Keratinocyte (primary cell): ENCODE measurements at regions not wholly inside any gene's neighbourhood (a gene's known extent, or its start where the extent isn't known, plus 50 kb on each side); places are given as distances from the start of the nearest gene placed in this dataset.

Experiments
- DNase-seq: peaks from one replicate; pipeline ENCODE4 v3.0.0-alpha.2; 2011; ENCODE audit warnings: low read depth, missing footprints, low spot score
- FAIRE-seq: peaks from 2 replicates; lab custom pipeline; 2011; peaks lifted over from hg19 to GRCh38; lab: Jason Lieb, UNC
- H2AFZ ChIP-seq: 2 replicates; pipeline ENCODE4 v1.6.0; 2012; ENCODE audit warnings: low read length, control low read depth, inconsistent platforms; ENCODE audit not compliant: control insufficient read depth
- H3K27ac ChIP-seq: 2 replicates; pipeline ENCODE4 v1.5.1; 2011; ENCODE audit warnings: low read length; ENCODE audit not compliant: control insufficient read depth, insufficient read depth
- H3K27me3 ChIP-seq: 3 replicates; pipeline ENCODE4 v1.6.0; 2011; ENCODE audit warnings: low read length; ENCODE audit not compliant: control insufficient read depth, insufficient read depth; ENCODE audit errors: extremely low read depth
- H3K36me3 ChIP-seq, 2 experiments: 2 replicates in 1 of 2; 3 replicates in 1 of 2; pipeline ENCODE4 v1.5.1; 2011; ENCODE audit warnings: low read length in 2 of 2, mild to moderate bottlenecking in 1 of 2; ENCODE audit not compliant: control insufficient read depth in 2 of 2, insufficient read depth in 2 of 2; ENCODE audit errors: extremely low read depth in 1 of 2
- H3K4me1 ChIP-seq: 3 replicates; pipeline ENCODE4 v1.5.1; 2011; ENCODE audit warnings: low read length; ENCODE audit not compliant: control insufficient read depth, insufficient read depth; ENCODE audit errors: extremely low read depth
- H3K4me2 ChIP-seq: 3 replicates; pipeline ENCODE4 v1.6.0; 2011; ENCODE audit warnings: low read depth, low read length; ENCODE audit not compliant: control insufficient read depth, insufficient read depth; ENCODE audit errors: extremely low read depth
- H3K4me3 ChIP-seq, 3 experiments: fragments of 200-600 bp in 1 of 3; sonication (generic) in 1 of 3; 2 replicates in 2 of 3; 3 replicates in 1 of 3; pipeline ENCODE4 v1.5.1; 2011 to 2016; ENCODE audit warnings: low read length in 3 of 3, mild to moderate bottlenecking in 3 of 3, control low read depth in 2 of 3, inconsistent platforms in 1 of 3, low read depth in 1 of 3, mixed read lengths in 1 of 3, mixed run types in 1 of 3, moderate library complexity in 1 of 3; ENCODE audit not compliant: control insufficient read depth in 2 of 3, insufficient read depth in 2 of 3; ENCODE audit errors: extremely low read depth in 1 of 3
- H3K79me2 ChIP-seq: 2 replicates; pipeline ENCODE4 v1.6.0; 2012; ENCODE audit warnings: low read length; ENCODE audit not compliant: control insufficient read depth, insufficient read depth
- H3K9ac ChIP-seq: 3 replicates; pipeline ENCODE4 v1.6.0; 2011; ENCODE audit warnings: low read length; ENCODE audit not compliant: control insufficient read depth, insufficient read depth; ENCODE audit errors: extremely low read depth
- H3K9me1 ChIP-seq: 3 replicates; pipeline ENCODE4 v1.6.0; 2011; ENCODE audit warnings: low read length; ENCODE audit not compliant: control insufficient read depth, insufficient read depth; ENCODE audit errors: extremely low read depth
- H3K9me3 ChIP-seq: 2 replicates; pipeline ENCODE4 v1.5.1; 2012; ENCODE audit warnings: low read depth, low read length; ENCODE audit not compliant: control insufficient read depth
- H4K20me1 ChIP-seq: 3 replicates; pipeline ENCODE4 v1.6.0; 2011; ENCODE audit warnings: low read length; ENCODE audit not compliant: control insufficient read depth, insufficient read depth; ENCODE audit errors: extremely low read depth
- CTCF ChIP-seq, 3 experiments: IDR thresholded peaks in 1 of 3; conservative IDR thresholded peaks in 1 of 3; optimal IDR thresholded peaks in 1 of 3; 2 replicates in 2 of 3; 3 replicates in 1 of 3; pipeline versions ENCODE3 to v1.5.1; 2011; ENCODE audit warnings: low read length in 3 of 3, mild to moderate bottlenecking in 3 of 3, moderate library complexity in 2 of 3, control low read depth in 1 of 3, inconsistent platforms in 1 of 3; ENCODE audit not compliant: insufficient read depth in 2 of 3; ENCODE audit errors: extremely low read depth in 1 of 3
- EZH2 ChIP-seq: IDR thresholded peaks from one replicate; pipeline ENCODE4 v1.6.1; 2012; ENCODE audit warnings: inconsistent platforms, mild to moderate bottlenecking, low read length, moderate library complexity
- dilution Hi-C: fragments of 300-500 bp; cut with MboI; formaldehyde crosslinking; loops from one replicate; pipeline ENCODE4 v1.7.0; 2020; ENCODE audit warnings: low sequenced_read_pairs; ENCODE audit not compliant: extremely low pct_ligation_motif_present

GRCh38 chr14:42173206-42173605 lies 566.5 kb downstream of the LRFN5 start:
- H3K36me3 ChIP-seq: no peaks in the 10 kb centered on the region
- no peaks in the 10 kb centered on the region for H3K9me1 ChIP-seq
- no peak for FAIRE-seq
- no peaks in the 10 kb centered on the region for H3K79me2 ChIP-seq
- H3K4me2 ChIP-seq: no peak overlapping the region
- no peak overlapping the region for H2AFZ ChIP-seq
- H3K9ac ChIP-seq: no peak overlapping the region
- DNase-seq: no peak
- H3K4me3 ChIP-seq: no peak overlapping the region
- TF ChIP-seq EZH2: no peak
- no peak for TF ChIP-seq CTCF (optimal IDR thresholded peaks at IDR 0.05 in 1 of 3, IDR thresholded peaks at IDR 0.05 in 1 of 3, conservative IDR thresholded peaks at IDR 0.05 in 1 of 3; ENCODE audit: extremely low read depth in 1 of 3, insufficient read depth in 2 of 3, low read length in 3 of 3)
- H4K20me1 ChIP-seq: no peaks in the 10 kb centered on the region
- dilution Hi-C loops: no loop called here
- H3K9me3 ChIP-seq: no peaks in the 10 kb centered on the region
- no peaks in the 10 kb centered on the region for H3K4me1 ChIP-seq
- no peak overlapping the region for H3K27ac ChIP-seq
- no peaks in the 10 kb centered on the region for H3K27me3 ChIP-seq

DNA sequence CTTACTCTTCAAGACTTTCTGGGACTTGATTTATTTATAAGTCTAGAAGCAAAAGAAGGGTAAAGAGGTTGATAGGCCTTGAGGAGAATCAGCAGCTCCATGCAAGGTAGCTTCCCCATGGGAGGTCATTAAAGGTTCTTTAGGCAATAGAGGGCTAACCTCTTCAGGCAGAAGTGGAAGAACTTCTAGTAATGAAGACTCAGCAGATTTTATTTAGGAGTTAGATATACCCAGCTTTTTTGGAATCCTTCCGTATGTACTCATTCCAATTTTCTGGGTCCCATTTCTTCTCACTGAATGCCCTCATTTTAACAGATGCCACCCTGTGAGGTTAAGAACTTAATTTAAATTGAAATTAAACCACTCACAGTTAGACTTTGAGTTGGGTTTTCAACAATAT lies 565.6 kb downstream of the LRFN5 start:
- dilution Hi-C loops: no loop called here
- no peaks in the 10 kb centered on the region for H3K36me3 ChIP-seq
- H3K27ac ChIP-seq: no peak overlapping the region
- no peak overlapping the region for H3K4me2 ChIP-seq
- no peak overlapping the region for H3K9ac ChIP-seq
- no peaks in the 10 kb centered on the region for H3K27me3 ChIP-seq
- no peak for DNase-seq
- FAIRE-seq: no peak
- no peak overlapping the region for H3K4me3 ChIP-seq
- TF ChIP-seq CTCF (optimal IDR thresholded peaks at IDR 0.05 in 1 of 3, IDR thresholded peaks at IDR 0.05 in 1 of 3, conservative IDR thresholded peaks at IDR 0.05 in 1 of 3; ENCODE audit: extremely low read depth in 1 of 3, insufficient read depth in 2 of 3, low read length in 3 of 3): no peak
- no peak for TF ChIP-seq EZH2
- no peaks in the 10 kb centered on the region for H3K9me3 ChIP-seq
- H3K79me2 ChIP-seq: no peaks in the 10 kb centered on the region
- H3K9me1 ChIP-seq: no peaks in the 10 kb centered on the region
- H3K4me1 ChIP-seq: no peaks in the 10 kb centered on the region
- H2AFZ ChIP-seq: no peak overlapping the region
- H4K20me1 ChIP-seq: no peaks in the 10 kb centered on the region
